IMR-90 (cell line): ENCODE measurements at regions not wholly inside any gene's neighbourhood (a gene's known extent, or its start where the extent isn't known, plus 50 kb on each side); places are given as distances from the start of the nearest gene placed in this dataset.

Experiments
- ATAC-seq: fragments of 200-7000 bp; cut with Tn5 transposase; 2 replicates; pipeline ENCODE4 v1.9.1; 2020; ENCODE audit warnings: low read depth, mild to moderate bottlenecking, moderate library complexity
- BruUV-seq: library from RNA; stranded (reverse); fragments of 400-500 nt; replicated peaks from 2 replicates; lab custom pipeline; 2021; lab: Mats Ljungman, UMichigan
- CTCF ChIA-PET: fragments of 300-600 bp; formaldehyde crosslinking; extraction: SDS; loops from one replicate; lab custom pipeline; 2021; ENCODE audit warnings: antibody characterized with exemption; lab: Yijun Ruan, JAX
- POLR2A ChIA-PET: fragments of 300-600 bp; sonication (Branson Sonifier 250); formaldehyde crosslinking; loops from one replicate; lab custom pipeline; 2022; ENCODE audit warnings: antibody characterized with exemption; ENCODE audit not compliant: unreplicated experiment; lab: Charles Lee
- DNase-seq: peaks from one replicate; pipeline ENCODE4 v3.0.0; 2013
- H2AFZ ChIP-seq: replicated peaks from 2 replicates; pipeline ENCODE3; 2013; ENCODE audit warnings: low read length, mild to moderate bottlenecking; ENCODE audit not compliant: poor library complexity
- H2AK5ac ChIP-seq: 2 replicates; pipeline ENCODE4 v1.6.1; 2013; ENCODE audit warnings: low read depth, low read length, inconsistent platforms
- H2AK9ac ChIP-seq: replicated peaks from 2 replicates; pipeline ENCODE3; 2013; ENCODE audit warnings: mild to moderate bottlenecking, low read depth, low read length, moderate library complexity; ENCODE audit not compliant: poor library complexity
- H2BK120ac ChIP-seq: 2 replicates; pipeline ENCODE4 v1.6.1; 2013; ENCODE audit warnings: low read depth, low read length, inconsistent platforms
- H2BK15ac ChIP-seq: 3 replicates; pipeline ENCODE4 v1.6.1; 2013; ENCODE audit warnings: low read depth, low read length, inconsistent platforms
- H2BK20ac ChIP-seq: 2 replicates; pipeline ENCODE4 v1.6.1; 2013; ENCODE audit warnings: low read depth, mild to moderate bottlenecking, inconsistent platforms, low read length, moderate library complexity
- H2BK5ac ChIP-seq: 2 replicates; pipeline ENCODE4 v1.6.1; 2013; ENCODE audit warnings: mild to moderate bottlenecking, low read depth, low read length, inconsistent platforms; ENCODE audit not compliant: poor library complexity, severe bottlenecking
- H3K14ac ChIP-seq: replicated peaks from 2 replicates; pipeline ENCODE4 v1.6.1; 2013; ENCODE audit warnings: low read depth, low read length, inconsistent platforms
- H3K18ac ChIP-seq: 2 replicates; pipeline ENCODE4 v1.6.1; 2013; ENCODE audit warnings: low read depth, low read length, control low read depth
- H3K23ac ChIP-seq: 2 replicates; pipeline ENCODE4 v1.6.1; 2013; ENCODE audit warnings: low read depth, low read length, inconsistent platforms
- H3K27ac ChIP-seq: 2 replicates; pipeline ENCODE4 v1.5.1; 2013; ENCODE audit warnings: mild to moderate bottlenecking, control low read depth, low read length; ENCODE audit not compliant: insufficient read depth
- H3K27me3 ChIP-seq: 2 replicates; pipeline ENCODE4 v1.6.1; 2013; ENCODE audit warnings: low read length; ENCODE audit not compliant: control insufficient read depth, insufficient read depth
- H3K36me3 ChIP-seq: 2 replicates; pipeline ENCODE4 v1.6.1; 2013; ENCODE audit warnings: low read length, mixed read lengths; ENCODE audit not compliant: control insufficient read depth, insufficient read depth
- H3K4ac ChIP-seq: 2 replicates; pipeline ENCODE4 v1.6.1; 2013; ENCODE audit warnings: low read depth, low read length, inconsistent platforms
- H3K4me1 ChIP-seq: 2 replicates; pipeline ENCODE4 v1.6.1; 2013; ENCODE audit warnings: low read length, mixed read lengths; ENCODE audit not compliant: control insufficient read depth, insufficient read depth
- H3K4me2 ChIP-seq: 2 replicates; pipeline ENCODE4 v1.6.1; 2013; ENCODE audit warnings: low read depth, mild to moderate bottlenecking, control low read depth, low read length, moderate library complexity
- H3K4me3 ChIP-seq: 2 replicates; pipeline ENCODE4 v1.5.1; 2013; ENCODE audit warnings: low read depth, mild to moderate bottlenecking, control low read depth, low read length, moderate library complexity; ENCODE audit not compliant: insufficient read depth
- H3K56ac ChIP-seq: 2 replicates; pipeline ENCODE4 v1.6.1; 2013; ENCODE audit warnings: low read length, inconsistent platforms; ENCODE audit not compliant: insufficient read depth; ENCODE audit errors: extremely low read depth
- H3K79me1 ChIP-seq, 2 experiments: 2 replicates each; pipeline ENCODE4 v1.6.1; 2013; ENCODE audit warnings: low read length in 2 of 2, inconsistent platforms in 1 of 2, low read depth in 1 of 2
- H3K9ac ChIP-seq: 2 replicates; pipeline ENCODE4 v1.6.1; 2013; ENCODE audit warnings: low read depth, low read length, control low read depth
- H3K9me1 ChIP-seq: 2 replicates; pipeline ENCODE4 v1.6.1; 2013; ENCODE audit warnings: low read length, inconsistent platforms; ENCODE audit not compliant: insufficient read depth
- H3K9me3 ChIP-seq: 2 replicates; pipeline ENCODE4 v1.6.1; 2013; ENCODE audit warnings: low read length; ENCODE audit not compliant: control insufficient read depth, insufficient read depth
- H4K20me1 ChIP-seq: 2 replicates; pipeline ENCODE4 v1.6.1; 2013; ENCODE audit warnings: low read length, inconsistent platforms; ENCODE audit not compliant: insufficient read depth
- H4K5ac ChIP-seq: 2 replicates; pipeline ENCODE4 v1.6.1; 2013; ENCODE audit warnings: mild to moderate bottlenecking, low read depth, low read length, control low read depth
- H4K8ac ChIP-seq, 2 experiments: 2 replicates each; pipeline ENCODE4 v1.6.1; 2013; ENCODE audit warnings: low read depth in 2 of 2, low read length in 2 of 2, control low read depth in 1 of 2, inconsistent platforms in 1 of 2
- H4K91ac ChIP-seq: 2 replicates; pipeline ENCODE4 v1.6.1; 2013; ENCODE audit warnings: low read depth, low read length, inconsistent platforms; ENCODE audit not compliant: insufficient read depth
- BHLHE40 ChIP-seq: fragments of 150-350 bp; IDR thresholded peaks from 2 replicates; pipeline ENCODE4 v1.6.1; 2016; ENCODE audit warnings: mild to moderate bottlenecking, low read depth, low read length
- CEBPB ChIP-seq: IDR thresholded peaks from 2 replicates; pipeline ENCODE4 v1.6.1; 2012; ENCODE audit warnings: low read depth, low read length, improper control_type of control experiment
- CHD1 ChIP-seq: IDR thresholded peaks from 2 replicates; pipeline ENCODE4 v1.6.1; 2012; ENCODE audit warnings: low read depth, low read length, improper control_type of control experiment
- MAFK ChIP-seq: IDR thresholded peaks from 2 replicates; pipeline ENCODE4 v1.6.1; 2012; ENCODE audit warnings: low read depth, low read length, improper control_type of control experiment
- MAZ ChIP-seq: IDR thresholded peaks from 2 replicates; pipeline ENCODE4 v1.6.1; 2012; ENCODE audit warnings: low read depth, mild to moderate bottlenecking, low read length, improper control_type of control experiment, moderate library complexity, borderline replicate concordance
- MXI1 ChIP-seq: IDR thresholded peaks from 2 replicates; pipeline ENCODE4 v1.6.1; 2012; ENCODE audit warnings: low read depth, mild to moderate bottlenecking, low read length, moderate library complexity, borderline replicate concordance
- RCOR1 ChIP-seq: IDR thresholded peaks from 2 replicates; pipeline ENCODE4 v1.6.1; 2012; ENCODE audit warnings: mild to moderate bottlenecking, low read length, improper control_type of control experiment; ENCODE audit not compliant: insufficient replicate concordance
- SMC3 ChIP-seq: fragments of 150-350 bp; IDR thresholded peaks from 2 replicates; pipeline ENCODE4 v1.6.1; 2016; ENCODE audit warnings: low read depth, mild to moderate bottlenecking, antibody characterized with exemption, low read length, moderate library complexity
- USF2 ChIP-seq: fragments of 150-350 bp; IDR thresholded peaks from 2 replicates; pipeline ENCODE4 v1.6.1; 2017; ENCODE audit warnings: mild to moderate bottlenecking, antibody characterized with exemption, low read length, low read depth
- WGBS, 2 experiments: methylation state at CpG; one replicate each; pipeline versions ENCODE4 v1.1.5 to v1.1.7; 2013; ENCODE audit warnings: missing lambda C conversion rate in 2 of 2; ENCODE audit not compliant: insufficient read length in 1 of 2; ENCODE audit errors: extremely low coverage in 2 of 2; 5-methylcytosine and 5-hydroxymethylcytosine counted together
- dilution Hi-C: fragments of 300-500 bp; cut with HindIII; formaldehyde crosslinking; loops from one replicate; pipeline ENCODE4 v1.14.3; 2018; ENCODE audit warnings: low sequenced_read_pairs; ENCODE audit not compliant: unreplicated experiment
- in situ Hi-C: fragments of 300-500 bp; cut with MboI; formaldehyde crosslinking; loops from 3 replicates; pipeline ENCODE4 v1.14.3; 2019; ENCODE audit warnings: low sequenced_read_pairs, inconsistent platforms, mixed read lengths
- intact Hi-C: fragments of 100-400 bp; cut with micrococcal nuclease; formaldehyde crosslinking; loops from 2 replicates; pipeline ENCODE4 v1.10.0; 2022

GRCh38 chr1:217948741-217949140 is 317.6 kb downstream of the SPATA17 start:
- WGBS, 2 experiments = no CpG with 5 or more reads among the region's 2 CpGs
- ATAC-seq = no peak
- dilution Hi-C loops = no loop called here
- no peak overlapping the region for H3K56ac ChIP-seq
- POLR2A ChIA-PET = no interaction called here
- in situ Hi-C loops = no loop called here
- CTCF ChIA-PET = no interaction called here
- H3K36me3 ChIP-seq = no peaks in the 10 kb centered on the region
- H3K27me3 ChIP-seq = no peaks in the 10 kb centered on the region
- H3K4me1 ChIP-seq = no peaks in the 10 kb centered on the region
- H3K9me3 ChIP-seq = 0 out of 2 replicates have a peak, but pooled peaks cover 2% of the 10 kb centered on the region
- H3K14ac ChIP-seq = no peak overlapping the region
- no peak overlapping the region for H3K4ac ChIP-seq
- no peaks in the 10 kb centered on the region for H3K79me1 ChIP-seq
- intact Hi-C loops = no loop called here
- no peak overlapping the region for H4K91ac ChIP-seq
- H4K20me1 ChIP-seq = no peaks in the 10 kb centered on the region
- no peak overlapping the region for H2BK120ac ChIP-seq
- H3K9ac ChIP-seq = no peak overlapping the region
- no peak overlapping the region for H2AFZ ChIP-seq
- no peak overlapping the region for H3K23ac ChIP-seq
- BruUV-seq = no TSS peak
- no peak overlapping the region for H2AK9ac ChIP-seq
- no peak overlapping the region for H4K8ac ChIP-seq
- H3K9me1 ChIP-seq = no peaks in the 10 kb centered on the region
- no peak overlapping the region for H4K5ac ChIP-seq
- H3K4me2 ChIP-seq = no peak overlapping the region
- no peak overlapping the region for H2AK5ac ChIP-seq
- no peak overlapping the region for H3K18ac ChIP-seq
- no peak for DNase-seq
- no peak overlapping the region for H2BK15ac ChIP-seq
- TF ChIP-seq MAZ = no peak
- no peak for TF ChIP-seq RCOR1
- TF ChIP-seq SMC3 = no peak
- TF ChIP-seq BHLHE40 = no peak
- TF ChIP-seq CEBPB = no peak
- no peak for TF ChIP-seq MXI1
- no peak for TF ChIP-seq MAFK
- no peak for TF ChIP-seq CHD1
- TF ChIP-seq USF2 = no peak
- H2BK5ac ChIP-seq = no peak overlapping the region
- H3K27ac ChIP-seq = no peak overlapping the region
- no peak overlapping the region for H3K4me3 ChIP-seq
- H2BK20ac ChIP-seq = no peak overlapping the region
